ENCODE measurements at regions not wholly inside any gene's neighbourhood (a gene's known extent, or its start where the extent isn't known, plus 50 kb on each side); places are given as distances from the start of the nearest gene placed in this dataset.

- peaks cover 13% of the 10 kb centered on the region; the same call in 1 of the 2 replicates for H3K9me3 ChIP-seq (ENCODE audit: insufficient read depth, low read length)
- H3K27me3 ChIP-seq (ENCODE audit: insufficient read depth, insufficient read length) = no peaks in the 10 kb centered on the region
- H3K4me1 ChIP-seq (ENCODE audit: insufficient read depth, insufficient read length) = peaks cover 25% of the 10 kb centered on the region
- no peak overlapping the region for H3K9ac ChIP-seq (ENCODE audit: insufficient read length, low read depth)
- H3K4me3 ChIP-seq (ENCODE audit: insufficient read length, low read depth) = no peak overlapping the region
- H3K36me3 ChIP-seq (ENCODE audit: insufficient read depth, insufficient read length, low read length) = no peaks in the 10 kb centered on the region
- no peak for TF ChIP-seq ZNF274 (IDR thresholded peaks at IDR 0.05; ENCODE audit: low read depth, low read length)
- TF ChIP-seq SUZ12 (IDR thresholded peaks at IDR 0.05; ENCODE audit: extremely low read depth, insufficient read depth, insufficient read length) = no peak
- TF ChIP-seq YY1 (IDR thresholded peaks at IDR 0.05; ENCODE audit: insufficient read depth, insufficient read length) = no peak
- DNase-seq (ENCODE audit: low read depth, low spot score) = no peak
Observed at GRCh38 chr9:129330711-129331492, 152.8 kb upstream of the IER5L start.

- Histone ChIP-seq H3K9me3 (ENCODE audit: insufficient read depth, low read length) (peaks cover 13% of the 10 kb centered on the region; the same call in 1 of the 2 replicates), H3K4me3 (ENCODE audit: insufficient read length, low read depth) (no peak overlapping the region), H3K36me3 (ENCODE audit: insufficient read depth, insufficient read length, low read length) (no peaks in the 10 kb centered on the region), H3K9ac (ENCODE audit: insufficient read length, low read depth) (no peak overlapping the region), H3K4me1 (ENCODE audit: insufficient read depth, insufficient read length) (peaks cover 15% of the 10 kb centered on the region), H3K27me3 (ENCODE audit: insufficient read depth, insufficient read length) (no peaks in the 10 kb centered on the region)
- DNase-seq (ENCODE audit: low read depth, low spot score) = no peak
- no peak for TF ChIP-seq SUZ12 (IDR thresholded peaks at IDR 0.05; ENCODE audit: extremely low read depth, insufficient read depth, insufficient read length)
- TF ChIP-seq YY1 (IDR thresholded peaks at IDR 0.05; ENCODE audit: insufficient read depth, insufficient read length) = no peak
- TF ChIP-seq ZNF274 (IDR thresholded peaks at IDR 0.05; ENCODE audit: low read depth, low read length) = no peak
Observed at GRCh38 chr9:129328355-129329042, 150.4 kb upstream of the IER5L start.

DNA sequence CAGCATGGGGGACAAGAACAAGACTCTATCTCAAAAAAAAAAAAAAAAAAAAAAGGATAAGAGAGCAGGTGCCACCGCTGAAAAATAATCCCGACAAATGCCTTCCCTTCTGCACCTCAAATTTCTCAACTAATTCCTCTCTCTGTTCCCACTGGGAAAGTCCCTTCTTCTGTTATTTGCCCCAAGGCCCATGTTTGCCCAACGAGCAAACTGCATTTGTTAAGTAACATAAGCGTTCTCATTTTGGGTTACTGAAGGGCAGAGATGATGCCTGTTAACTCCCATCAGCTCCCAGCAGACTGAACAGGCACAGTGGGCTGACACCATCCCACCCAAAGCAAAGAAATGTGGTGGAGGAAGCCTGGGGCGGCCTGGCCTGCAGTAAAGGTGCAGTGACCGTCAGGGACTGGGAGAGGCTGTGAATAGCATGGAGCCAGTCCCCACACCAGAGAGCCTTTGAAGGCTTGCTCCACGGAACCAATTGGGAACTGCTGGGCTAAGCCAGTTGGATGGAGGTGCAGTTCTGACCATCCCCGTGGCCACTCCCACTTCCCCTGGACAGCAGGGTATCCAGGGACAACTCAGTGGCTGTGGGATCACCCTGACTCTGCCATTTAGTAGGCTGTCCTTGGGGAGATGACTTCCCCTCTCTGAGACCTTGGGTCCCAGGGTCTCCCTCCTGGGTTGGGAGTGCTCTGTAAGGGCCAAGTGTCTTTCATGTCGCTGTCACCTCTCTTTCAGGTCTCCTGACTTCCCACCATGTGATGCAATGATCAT, 149.7 kb upstream of the IER5L start:
- H3K9ac ChIP-seq (ENCODE audit: insufficient read length, low read depth) = peak overlapping the region; percentile 25
- peaks cover 15% of the 10 kb centered on the region for H3K4me1 ChIP-seq (ENCODE audit: insufficient read depth, insufficient read length)

GRCh38 chr9:129326061-129327005, 148.3 kb upstream of the IER5L start:
- Histone ChIP-seq H3K9me3 (ENCODE audit: insufficient read depth, low read length) (peaks cover 11% of the 10 kb centered on the region; the same call in 1 of the 2 replicates), H3K27me3 (ENCODE audit: insufficient read depth, insufficient read length) (no peaks in the 10 kb centered on the region), H3K4me3 (ENCODE audit: insufficient read length, low read depth) (no peak overlapping the region), H3K9ac (ENCODE audit: insufficient read length, low read depth) (peak overlapping the region; percentile 8), H3K4me1 (ENCODE audit: insufficient read depth, insufficient read length) (peaks cover 17% of the 10 kb centered on the region), H3K36me3 (ENCODE audit: insufficient read depth, insufficient read length, low read length) (no peaks in the 10 kb centered on the region)
- TF ChIP-seq SUZ12 (IDR thresholded peaks at IDR 0.05; ENCODE audit: extremely low read depth, insufficient read depth, insufficient read length) = no peak
- TF ChIP-seq YY1 (IDR thresholded peaks at IDR 0.05; ENCODE audit: insufficient read depth, insufficient read length) = no peak
- TF ChIP-seq ZNF274 (IDR thresholded peaks at IDR 0.05; ENCODE audit: low read depth, low read length) = no peak
- DNase-seq (ENCODE audit: low read depth, low spot score) = no peak

More for the DNA sequence above, 149.7 kb upstream of the IER5L start:
- no peak for TF ChIP-seq YY1 (IDR thresholded peaks at IDR 0.05; ENCODE audit: insufficient read depth, insufficient read length)
- no peak for TF ChIP-seq SUZ12 (IDR thresholded peaks at IDR 0.05; ENCODE audit: extremely low read depth, insufficient read depth, insufficient read length)
- TF ChIP-seq ZNF274 (IDR thresholded peaks at IDR 0.05; ENCODE audit: low read depth, low read length) = no peak
- no peaks in the 10 kb centered on the region for H3K27me3 ChIP-seq (ENCODE audit: insufficient read depth, insufficient read length)
- H3K36me3 ChIP-seq (ENCODE audit: insufficient read depth, insufficient read length, low read length) = no peaks in the 10 kb centered on the region
- peaks cover 13% of the 10 kb centered on the region; the same call in 1 of the 2 replicates for H3K9me3 ChIP-seq (ENCODE audit: insufficient read depth, low read length)
- H3K4me3 ChIP-seq (ENCODE audit: insufficient read length, low read depth) = no peak overlapping the region
- DNase-seq (ENCODE audit: low read depth, low spot score) = no peak

DNA sequence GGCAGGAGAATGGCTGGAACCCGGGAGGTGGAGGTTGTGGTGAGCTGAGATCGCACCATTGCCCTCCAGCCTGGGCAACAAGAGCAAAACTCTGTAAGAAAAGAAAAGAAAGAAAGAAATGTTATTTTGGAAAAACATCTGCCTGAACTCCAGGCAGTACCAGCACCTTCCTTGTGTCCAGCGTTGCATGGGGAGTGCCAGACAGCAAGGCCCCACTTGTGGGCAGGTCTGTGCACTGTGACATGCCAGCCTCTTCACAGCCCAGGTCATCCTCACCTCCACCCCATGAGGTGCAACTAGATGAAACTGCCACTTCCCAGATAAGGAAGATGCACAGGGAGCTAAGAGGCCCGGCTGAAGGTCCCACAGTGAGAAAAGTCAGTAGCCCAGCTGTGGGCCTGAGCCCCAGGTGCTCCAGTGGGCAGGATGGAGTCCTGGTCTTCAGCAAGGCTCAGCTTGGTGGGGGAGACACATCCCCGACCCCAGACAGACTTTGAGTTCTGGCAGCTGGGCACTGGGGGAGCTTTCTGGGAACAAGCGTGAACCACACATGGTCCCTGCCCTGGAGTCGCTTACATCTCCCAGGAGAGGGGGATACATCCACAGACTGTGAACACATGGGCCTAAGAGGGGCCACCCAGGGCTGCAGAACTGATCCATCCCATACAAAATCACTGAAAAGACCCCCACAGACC, 146.9 kb upstream of the IER5L start:
- H3K27me3 ChIP-seq (ENCODE audit: insufficient read depth, insufficient read length) = no peaks in the 10 kb centered on the region
- TF ChIP-seq YY1 (IDR thresholded peaks at IDR 0.05; ENCODE audit: insufficient read depth, insufficient read length) (no peak), ZNF274 (IDR thresholded peaks at IDR 0.05; ENCODE audit: low read depth, low read length) (no peak), SUZ12 (IDR thresholded peaks at IDR 0.05; ENCODE audit: extremely low read depth, insufficient read depth, insufficient read length) (no peak)
- H3K4me1 ChIP-seq (ENCODE audit: insufficient read depth, insufficient read length) = peaks cover 22% of the 10 kb centered on the region
- H3K4me3 ChIP-seq (ENCODE audit: insufficient read length, low read depth) = no peak overlapping the region
- no peaks in the 10 kb centered on the region for H3K36me3 ChIP-seq (ENCODE audit: insufficient read depth, insufficient read length, low read length)
- no peak for DNase-seq (ENCODE audit: low read depth, low spot score)
- no peaks in the 10 kb centered on the region for H3K9me3 ChIP-seq (ENCODE audit: insufficient read depth, low read length)
- no peak overlapping the region for H3K9ac ChIP-seq (ENCODE audit: insufficient read length, low read depth)
